Hypothalamus (tissue), 51 donors: ENCODE measurements at regions not wholly inside any gene's neighbourhood (a gene's known extent, or its start where the extent isn't known, plus 50 kb on each side); places are given as distances from the start of the nearest gene placed in this dataset.

Experiments
- DNase-seq, 51 donors: peaks; one replicate each; lab custom pipeline; 2025; lab: John Stamatoyannopoulos, UW

GRCh38 chr1:204818998-204819397 lies 51.7 kb upstream of the NFASC start:
- DNase-seq = peak in 1 of 51 donors; percentile 12

GRCh38 chr1:204819495-204819894 lies 51.2 kb upstream of the NFASC start:
- DNase-seq = peak in 6 of 51 donors; percentile 4 to 32 (median 12)
